ENCODE measurements at regions not wholly inside any gene's neighbourhood (a gene's known extent, or its start where the extent isn't known, plus 50 kb on each side); places are given as distances from the start of the nearest gene placed in this dataset.

DNA sequence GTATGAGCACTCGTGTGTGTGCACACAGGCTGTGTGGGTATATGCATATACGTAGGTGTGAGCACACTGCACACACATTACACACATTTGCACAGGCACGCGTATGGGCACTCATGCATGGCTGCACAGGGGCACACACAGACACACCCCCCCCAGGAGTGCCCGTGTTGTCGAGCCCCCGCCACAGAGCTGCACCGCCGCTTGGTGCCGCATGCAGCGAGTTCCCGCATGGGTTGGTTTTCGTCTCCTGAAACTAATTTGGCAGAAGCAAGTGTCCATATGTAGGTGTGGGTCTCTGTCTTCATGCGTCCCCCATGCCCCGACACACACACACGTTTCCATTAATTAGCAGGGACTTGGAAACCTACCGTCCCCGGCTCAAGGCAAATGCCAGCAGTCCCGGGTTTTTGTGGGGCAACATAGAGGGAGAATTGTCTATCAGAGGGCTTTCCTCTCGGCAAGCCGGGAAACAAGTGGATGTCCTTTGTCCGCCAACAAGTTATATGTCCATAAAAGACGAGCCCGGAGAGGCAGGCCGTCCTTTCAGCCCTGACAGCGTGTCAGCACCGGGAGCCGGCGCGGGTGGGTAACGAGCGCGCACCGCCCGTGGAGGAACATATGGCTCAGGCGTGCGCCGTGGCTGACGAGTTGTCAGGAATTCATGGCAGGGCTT lies 1291.7 kb downstream of the BRD1 start:
- TF ChIP-seq, protein P1, sequence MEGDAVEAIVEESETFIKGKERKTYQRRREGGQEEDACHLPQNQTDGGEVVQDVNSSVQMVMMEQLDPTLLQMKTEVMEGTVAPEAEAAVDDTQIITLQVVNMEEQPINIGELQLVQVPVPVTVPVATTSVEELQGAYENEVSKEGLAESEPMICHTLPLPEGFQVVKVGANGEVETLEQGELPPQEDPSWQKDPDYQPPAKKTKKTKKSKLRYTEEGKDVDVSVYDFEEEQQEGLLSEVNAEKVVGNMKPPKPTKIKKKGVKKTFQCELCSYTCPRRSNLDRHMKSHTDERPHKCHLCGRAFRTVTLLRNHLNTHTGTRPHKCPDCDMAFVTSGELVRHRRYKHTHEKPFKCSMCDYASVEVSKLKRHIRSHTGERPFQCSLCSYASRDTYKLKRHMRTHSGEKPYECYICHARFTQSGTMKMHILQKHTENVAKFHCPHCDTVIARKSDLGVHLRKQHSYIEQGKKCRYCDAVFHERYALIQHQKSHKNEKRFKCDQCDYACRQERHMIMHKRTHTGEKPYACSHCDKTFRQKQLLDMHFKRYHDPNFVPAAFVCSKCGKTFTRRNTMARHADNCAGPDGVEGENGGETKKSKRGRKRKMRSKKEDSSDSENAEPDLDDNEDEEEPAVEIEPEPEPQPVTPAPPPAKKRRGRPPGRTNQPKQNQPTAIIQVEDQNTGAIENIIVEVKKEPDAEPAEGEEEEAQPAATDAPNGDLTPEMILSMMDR (IDR thresholded peaks at IDR 0.05) = no peak
- TF ChIP-seq POLR2A (IDR thresholded peaks at IDR 0.05) = no peak
